SK-N-SH treated with all-trans-retinoic acid at 6 μM for 48 hours (cell line): ENCODE measurements at regions not wholly inside any gene's neighbourhood (a gene's known extent, or its start where the extent isn't known, plus 50 kb on each side); places are given as distances from the start of the nearest gene placed in this dataset.

ENCODE experiments used
- ARNTL ChIP-seq: fragments of 450-650 bp; formaldehyde crosslinking; IDR thresholded peaks from 2 replicates; pipeline ENCODE4 v1.5.0; 2020; ENCODE audit warnings: low read depth, mild to moderate bottlenecking, moderate library complexity, borderline replicate concordance
- CSDC2 ChIP-seq: fragments of 250-450 bp; sonication (Bioruptor Pico); IDR thresholded peaks from 2 replicates; pipeline ENCODE4 v1.5.0; 2020; ENCODE audit warnings: mild to moderate bottlenecking, moderate library complexity
- ESRRG ChIP-seq: fragments of 250-450 bp; sonication (Bioruptor Pico); IDR thresholded peaks from 2 replicates; pipeline ENCODE4 v1.6.1; 2021; ENCODE audit warnings: mild to moderate bottlenecking
- PPARA ChIP-seq: fragments of 250-450 bp; sonication (Bioruptor Pico); IDR thresholded peaks from 2 replicates; pipeline ENCODE4 v1.5.0; 2020; ENCODE audit warnings: mild to moderate bottlenecking, borderline replicate concordance
- RARB ChIP-seq: fragments of 250-450 bp; sonication (Bioruptor Pico); IDR thresholded peaks from 2 replicates; pipeline ENCODE4 v1.8.0; 2021; ENCODE audit warnings: mild to moderate bottlenecking, moderate library complexity
- SNAI2 ChIP-seq: fragments of 250-450 bp; sonication (Bioruptor Pico); IDR thresholded peaks from 2 replicates; pipeline ENCODE4 v1.5.0; 2020; ENCODE audit warnings: mild to moderate bottlenecking, moderate library complexity
- ZFP3 ChIP-seq: fragments of 250-450 bp; sonication (Bioruptor Pico); IDR thresholded peaks from 2 replicates; pipeline ENCODE4 v1.5.0; 2020; ENCODE audit warnings: mild to moderate bottlenecking, moderate library complexity
- ZFP30 ChIP-seq: fragments of 450-650 bp; formaldehyde crosslinking; IDR thresholded peaks from 2 replicates; pipeline ENCODE4 v1.5.0; 2022; ENCODE audit warnings: mild to moderate bottlenecking, moderate library complexity
- ZNF70 ChIP-seq: fragments of 450-650 bp; formaldehyde crosslinking; IDR thresholded peaks from 2 replicates; pipeline ENCODE4 v1.5.0; 2020; ENCODE audit warnings: mild to moderate bottlenecking, moderate library complexity
- TF ChIP-seq, protein P1 (sequence below): fragments of 250-450 bp; sonication (Bioruptor Pico); IDR thresholded peaks from 2 replicates; pipeline ENCODE4 v1.5.0; 2020; ENCODE audit warnings: mild to moderate bottlenecking, moderate library complexity
- TF ChIP-seq, protein P2 (sequence below): fragments of 250-450 bp; sonication (Bioruptor Pico); IDR thresholded peaks from 2 replicates; pipeline ENCODE4 v1.8.0; 2020; ENCODE audit warnings: mild to moderate bottlenecking, moderate library complexity, borderline replicate concordance
- TF ChIP-seq, protein P3 (sequence below): fragments of 250-450 bp; sonication (Bioruptor Pico); IDR thresholded peaks from 2 replicates; pipeline ENCODE4 v1.5.1; 2020; ENCODE audit warnings: low read depth, mild to moderate bottlenecking, moderate library complexity

DNA sequence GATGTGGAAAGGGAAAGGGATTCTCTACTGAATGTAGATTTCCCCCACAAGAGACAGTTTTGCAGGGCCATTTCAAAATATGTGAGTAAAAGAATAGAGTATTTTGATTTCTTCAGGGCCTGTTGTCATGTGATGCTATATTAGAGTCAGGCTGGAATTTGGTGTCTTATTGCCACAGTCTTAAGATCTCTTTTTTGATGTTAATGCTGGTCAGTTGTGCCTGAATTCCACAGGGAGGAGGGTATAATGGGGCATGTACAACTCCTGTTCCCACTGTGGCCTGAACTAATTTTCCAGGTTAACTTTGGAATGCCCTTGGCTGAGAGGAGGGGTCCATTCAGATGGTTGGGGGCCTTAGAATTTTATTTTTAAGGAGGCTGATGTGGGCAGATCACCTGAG lies 111.0 kb upstream of the MAX start:
- TF ChIP-seq, protein P1, sequence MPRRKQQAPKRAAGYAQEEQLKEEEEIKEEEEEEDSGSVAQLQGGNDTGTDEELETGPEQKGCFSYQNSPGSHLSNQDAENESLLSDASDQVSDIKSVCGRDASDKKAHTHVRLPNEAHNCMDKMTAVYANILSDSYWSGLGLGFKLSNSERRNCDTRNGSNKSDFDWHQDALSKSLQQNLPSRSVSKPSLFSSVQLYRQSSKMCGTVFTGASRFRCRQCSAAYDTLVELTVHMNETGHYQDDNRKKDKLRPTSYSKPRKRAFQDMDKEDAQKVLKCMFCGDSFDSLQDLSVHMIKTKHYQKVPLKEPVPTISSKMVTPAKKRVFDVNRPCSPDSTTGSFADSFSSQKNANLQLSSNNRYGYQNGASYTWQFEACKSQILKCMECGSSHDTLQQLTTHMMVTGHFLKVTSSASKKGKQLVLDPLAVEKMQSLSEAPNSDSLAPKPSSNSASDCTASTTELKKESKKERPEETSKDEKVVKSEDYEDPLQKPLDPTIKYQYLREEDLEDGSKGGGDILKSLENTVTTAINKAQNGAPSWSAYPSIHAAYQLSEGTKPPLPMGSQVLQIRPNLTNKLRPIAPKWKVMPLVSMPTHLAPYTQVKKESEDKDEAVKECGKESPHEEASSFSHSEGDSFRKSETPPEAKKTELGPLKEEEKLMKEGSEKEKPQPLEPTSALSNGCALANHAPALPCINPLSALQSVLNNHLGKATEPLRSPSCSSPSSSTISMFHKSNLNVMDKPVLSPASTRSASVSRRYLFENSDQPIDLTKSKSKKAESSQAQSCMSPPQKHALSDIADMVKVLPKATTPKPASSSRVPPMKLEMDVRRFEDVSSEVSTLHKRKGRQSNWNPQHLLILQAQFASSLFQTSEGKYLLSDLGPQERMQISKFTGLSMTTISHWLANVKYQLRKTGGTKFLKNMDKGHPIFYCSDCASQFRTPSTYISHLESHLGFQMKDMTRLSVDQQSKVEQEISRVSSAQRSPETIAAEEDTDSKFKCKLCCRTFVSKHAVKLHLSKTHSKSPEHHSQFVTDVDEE (CRISPR knock-in tag): no peak
- TF ChIP-seq PPARA (CRISPR knock-in tag) (no peak), ZFP3 (no peak), SNAI2 (CRISPR knock-in tag) (no peak), ARNTL (CRISPR knock-in tag) (no peak), ESRRG (CRISPR knock-in tag) (no peak), ZFP30 (no peak), RARB (no peak), CSDC2 (no peak), ZNF70 (CRISPR knock-in tag) (no peak)
- TF ChIP-seq, protein P2, sequence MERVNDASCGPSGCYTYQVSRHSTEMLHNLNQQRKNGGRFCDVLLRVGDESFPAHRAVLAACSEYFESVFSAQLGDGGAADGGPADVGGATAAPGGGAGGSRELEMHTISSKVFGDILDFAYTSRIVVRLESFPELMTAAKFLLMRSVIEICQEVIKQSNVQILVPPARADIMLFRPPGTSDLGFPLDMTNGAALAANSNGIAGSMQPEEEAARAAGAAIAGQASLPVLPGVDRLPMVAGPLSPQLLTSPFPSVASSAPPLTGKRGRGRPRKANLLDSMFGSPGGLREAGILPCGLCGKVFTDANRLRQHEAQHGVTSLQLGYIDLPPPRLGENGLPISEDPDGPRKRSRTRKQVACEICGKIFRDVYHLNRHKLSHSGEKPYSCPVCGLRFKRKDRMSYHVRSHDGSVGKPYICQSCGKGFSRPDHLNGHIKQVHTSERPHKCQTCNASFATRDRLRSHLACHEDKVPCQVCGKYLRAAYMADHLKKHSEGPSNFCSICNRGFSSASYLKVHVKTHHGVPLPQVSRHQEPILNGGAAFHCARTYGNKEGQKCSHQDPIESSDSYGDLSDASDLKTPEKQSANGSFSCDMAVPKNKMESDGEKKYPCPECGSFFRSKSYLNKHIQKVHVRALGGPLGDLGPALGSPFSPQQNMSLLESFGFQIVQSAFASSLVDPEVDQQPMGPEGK (CRISPR knock-in tag): no peak
- TF ChIP-seq, protein P3, sequence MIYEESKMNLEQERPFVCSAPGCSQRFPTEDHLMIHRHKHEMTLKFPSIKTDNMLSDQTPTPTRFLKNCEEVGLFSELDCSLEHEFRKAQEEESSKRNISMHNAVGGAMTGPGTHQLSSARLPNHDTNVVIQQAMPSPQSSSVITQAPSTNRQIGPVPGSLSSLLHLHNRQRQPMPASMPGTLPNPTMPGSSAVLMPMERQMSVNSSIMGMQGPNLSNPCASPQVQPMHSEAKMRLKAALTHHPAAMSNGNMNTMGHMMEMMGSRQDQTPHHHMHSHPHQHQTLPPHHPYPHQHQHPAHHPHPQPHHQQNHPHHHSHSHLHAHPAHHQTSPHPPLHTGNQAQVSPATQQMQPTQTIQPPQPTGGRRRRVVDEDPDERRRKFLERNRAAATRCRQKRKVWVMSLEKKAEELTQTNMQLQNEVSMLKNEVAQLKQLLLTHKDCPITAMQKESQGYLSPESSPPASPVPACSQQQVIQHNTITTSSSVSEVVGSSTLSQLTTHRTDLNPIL (CRISPR knock-in tag): no peak
